HCT116 (cell line): ENCODE measurements at regions not wholly inside any gene's neighbourhood (a gene's known extent, or its start where the extent isn't known, plus 50 kb on each side); places are given as distances from the start of the nearest gene placed in this dataset.

Source experiments
- ATAC-seq: fragments of 200-7000 bp; cut with Tn5 transposase; 2 replicates; pipeline ENCODE4 v1.9.1; 2020; ENCODE audit warnings: mild to moderate bottlenecking, moderate library complexity
- BruUV-seq: library from RNA; stranded (reverse); fragments of 400-500 nt; replicated peaks from 2 replicates; lab custom pipeline; 2021; lab: Mats Ljungman, UMichigan
- CTCF ChIA-PET: fragments of 300-600 bp; sonication (Branson Sonifier 250); formaldehyde crosslinking; loops from one replicate; lab custom pipeline; 2021; ENCODE audit warnings: antibody characterized with exemption; lab: Charles Lee
- POLR2A ChIA-PET: fragments of 300-600, 350-600 bp; sonication (Branson Sonifier 250); formaldehyde crosslinking; loops from one replicate; lab custom pipeline; 2021; ENCODE audit warnings: antibody characterized with exemption; lab: Charles Lee
- RAD21 ChIA-PET, 2 experiments: fragments of 300-600 bp; sonication (Branson Sonifier 250); formaldehyde crosslinking; loops; one replicate each; lab custom pipeline; 2023; ENCODE audit warnings: low total read pairs in 2 of 2; ENCODE audit not compliant: uncharacterized antibody in 2 of 2, unreplicated experiment in 2 of 2, low non-redundant PET in 1 of 2; lab: Charles Lee
- DNase-seq: peaks from one replicate; pipeline ENCODE4 v3.0.0-alpha.2; 2010; ENCODE audit warnings: low read depth, low spot score
- H2AFZ ChIP-seq: fragments of 200-600 bp; shearing (Covaris generic), sonication (generic); 2 replicates; pipeline ENCODE4 v1.6.1; 2017; ENCODE audit warnings: low read depth, mixed run types, mixed read lengths, antibody characterized with exemption, low read length; ENCODE audit not compliant: poor library complexity, severe bottlenecking
- H3K27ac ChIP-seq: 2 replicates; pipeline ENCODE4 v1.5.1; 2012; ENCODE audit warnings: low read depth, low read length
- H3K27me3 ChIP-seq: fragments of 200-600 bp; sonication (generic); 2 replicates; pipeline ENCODE4 v1.6.1; 2016; ENCODE audit warnings: mixed run types, low read length, mixed read lengths; ENCODE audit not compliant: insufficient read depth
- H3K36me3 ChIP-seq, 2 experiments: fragments of 200-500 bp in 1 of 2; fragments of 200-600 bp in 1 of 2; sonication (Bioruptor generic) in 1 of 2; sonication (generic) in 1 of 2; 2 replicates each; pipeline versions ENCODE4 v1.5.1 to v1.6.1; 2014 to 2016; ENCODE audit warnings: low read length in 2 of 2, inconsistent platforms in 1 of 2, mixed read lengths in 1 of 2, mixed run types in 1 of 2; ENCODE audit not compliant: insufficient read depth in 2 of 2, control insufficient read depth in 1 of 2
- H3K4me1 ChIP-seq, 2 experiments: fragments of 200-600 bp in 1 of 2; sonication (generic) in 1 of 2; 2 replicates each; pipeline versions ENCODE4 v1.5.1 to v1.6.1; 2012 to 2017; ENCODE audit warnings: low read length in 2 of 2, inconsistent platforms in 1 of 2, mild to moderate bottlenecking in 1 of 2, mixed read lengths in 1 of 2, mixed run types in 1 of 2, moderate library complexity in 1 of 2; ENCODE audit not compliant: insufficient read depth in 2 of 2, control insufficient read depth in 1 of 2
- H3K4me2 ChIP-seq: fragments of 200-600 bp; sonication (generic); 2 replicates; pipeline ENCODE4 v1.6.1; 2017; ENCODE audit warnings: mixed run types, low read length, mixed read lengths
- H3K4me3 ChIP-seq, 2 experiments: fragments of 200-600 bp in 1 of 2; sonication (generic) in 1 of 2; replicated peaks in 1 of 2; 2 replicates each; pipeline ENCODE4 v1.5.1; 2011 to 2016; ENCODE audit warnings: low read length in 2 of 2, control low read depth in 1 of 2, low read depth in 1 of 2, mild to moderate bottlenecking in 1 of 2, mixed read lengths in 1 of 2, mixed run types in 1 of 2
- H3K79me2 ChIP-seq: fragments of 200-600 bp; sonication (generic); 2 replicates; pipeline ENCODE4 v1.6.1; 2017; ENCODE audit warnings: mild to moderate bottlenecking, mixed run types, low read length, moderate library complexity, mixed read lengths; ENCODE audit not compliant: insufficient read depth
- H3K9ac ChIP-seq: fragments of 200-600 bp; sonication (generic); 2 replicates; pipeline ENCODE4 v1.6.1; 2016; ENCODE audit warnings: low read length, mixed read lengths
- H3K9me2 ChIP-seq: fragments of 200-600 bp; sonication (generic), shearing (Covaris generic); 2 replicates; pipeline ENCODE4 v1.6.1; 2017; ENCODE audit warnings: mixed run types, mild to moderate bottlenecking, moderate library complexity; ENCODE audit not compliant: insufficient read depth
- H3K9me3 ChIP-seq, 2 experiments: fragments of 200-500 bp in 1 of 2; fragments of 200-600 bp in 1 of 2; sonication (Bioruptor generic) in 1 of 2; sonication (generic) in 1 of 2; 2 replicates each; pipeline ENCODE4 v1.6.1; 2014 to 2017; ENCODE audit warnings: low read length in 2 of 2, mixed read lengths in 2 of 2, inconsistent platforms in 1 of 2, low read depth in 1 of 2, mild to moderate bottlenecking in 1 of 2, mixed run types in 1 of 2, moderate library complexity in 1 of 2; ENCODE audit not compliant: control insufficient read depth in 1 of 2, insufficient read depth in 1 of 2
- H4K20me1 ChIP-seq: fragments of 200-600 bp; sonication (generic), shearing (Covaris generic); 2 replicates; pipeline ENCODE4 v1.6.1; 2017; ENCODE audit warnings: mixed run types, mild to moderate bottlenecking, moderate library complexity; ENCODE audit not compliant: insufficient read depth
- ATF3 ChIP-seq: IDR thresholded peaks from 2 replicates; pipeline ENCODE4 v1.6.1; 2012
- CBX3 ChIP-seq: IDR thresholded peaks from 2 replicates; pipeline ENCODE4 v1.6.1; 2012; ENCODE audit warnings: low read depth
- CTCF ChIP-seq, 3 experiments: fragments of 200-600 bp in 1 of 3; sonication (generic) in 1 of 3; IDR thresholded peaks in 2 of 3; conservative IDR thresholded peaks in 1 of 3; 2 replicates each; pipeline ENCODE4 v1.5.1; 2012 to 2017; ENCODE audit warnings: low read depth in 2 of 3, low read length in 2 of 3, antibody characterized with exemption in 1 of 3, borderline replicate concordance in 1 of 3, control low read depth in 1 of 3, mild to moderate bottlenecking in 1 of 3, mixed read lengths in 1 of 3, mixed run types in 1 of 3, moderate library complexity in 1 of 3; ENCODE audit not compliant: insufficient read depth in 1 of 3
- EGR1 ChIP-seq: IDR thresholded peaks from 2 replicates; pipeline ENCODE4 v1.6.1; 2012; ENCODE audit warnings: low read depth
- EZH2phosphoT487 ChIP-seq: fragments of 200-600 bp; IDR thresholded peaks from 2 replicates; pipeline ENCODE4 v1.6.1; 2018; ENCODE audit warnings: antibody characterized with exemption, borderline replicate concordance
- FOSL1 ChIP-seq: IDR thresholded peaks from 2 replicates; pipeline ENCODE4 v1.6.1; 2012; ENCODE audit warnings: low read depth
- JUND ChIP-seq: IDR thresholded peaks from 2 replicates; pipeline ENCODE4 v1.6.1; 2012
- RAD21 ChIP-seq: IDR thresholded peaks from 2 replicates; pipeline ENCODE4 v1.6.1; 2012; ENCODE audit warnings: low read depth, mild to moderate bottlenecking
- SP1 ChIP-seq: IDR thresholded peaks from 2 replicates; pipeline ENCODE4 v1.6.1; 2012; ENCODE audit warnings: low read depth
- TCF7L2 ChIP-seq: IDR thresholded peaks from 2 replicates; pipeline ENCODE4 v1.7.0; 2011; ENCODE audit warnings: borderline replicate concordance, inconsistent platforms; ENCODE audit not compliant: insufficient read depth, insufficient read length; ENCODE audit errors: extremely low read depth
- YY1 ChIP-seq: IDR thresholded peaks from 2 replicates; pipeline ENCODE4 v1.6.1; 2011; ENCODE audit warnings: low read length, low read depth, moderate library complexity, mild to moderate bottlenecking; ENCODE audit not compliant: insufficient replicate concordance; ENCODE audit errors: extremely low read depth
- ZBTB33 ChIP-seq: IDR thresholded peaks from 2 replicates; pipeline ENCODE4 v1.6.1; 2011; ENCODE audit warnings: mild to moderate bottlenecking, low read length, moderate library complexity; ENCODE audit not compliant: insufficient replicate concordance; ENCODE audit errors: extremely low read depth
- ZFX ChIP-seq: fragments of 450-650 bp; IDR thresholded peaks from 2 replicates; pipeline ENCODE4 v1.6.1; 2017
- intact Hi-C: fragments of 100-400 bp; cut with micrococcal nuclease; formaldehyde crosslinking; loops from 2 replicates; pipeline ENCODE4 v1.10.0; 2022

- no peak for DNase-seq
- TF ChIP-seq FOSL1 = no peak
- TF ChIP-seq EGR1 = no peak
- no peak for TF ChIP-seq CBX3
- no peak for TF ChIP-seq ATF3
- no peak for TF ChIP-seq ZFX
- no peak for TF ChIP-seq SP1
- no peak for TF ChIP-seq CTCF (IDR thresholded peaks at IDR 0.05 in 2 of 3, conservative IDR thresholded peaks at IDR 0.05 in 1 of 3; ENCODE audit: borderline replicate concordance in 1 of 3, insufficient read depth in 1 of 3, low read depth in 2 of 3, low read length in 2 of 3)
- Histone ChIP-seq H3K27me3 (peaks cover 14% of the 10 kb centered on the region; the same call in 1 of the 2 replicates), H3K9me3 (no peaks in the 10 kb centered on the region), H3K4me1 (no peaks in the 10 kb centered on the region), H3K79me2 (no peaks in the 10 kb centered on the region), H3K9me2 (no peaks in the 10 kb centered on the region), H4K20me1 (no peaks in the 10 kb centered on the region), H3K9ac (no peak overlapping the region), H3K36me3 (no peaks in the 10 kb centered on the region), H3K27ac (no peak overlapping the region), H2AFZ (no peak overlapping the region), H3K4me3 (no peak overlapping the region), H3K4me2 (no peak overlapping the region)
- ChIA-PET POLR2A (no interaction called here), CTCF (no interaction called here), RAD21 (no interaction called here)
- intact Hi-C loops = no loop called here
- no TSS peak for BruUV-seq
- ATAC-seq = no peak
Measured at GRCh38 chr2:165009466-165009865, 54.1 kb upstream of the SLC38A11 start.

GRCh38 chr2:165008730-165009315 is 53.5 kb upstream of the SLC38A11 start:
- no peaks in the 10 kb centered on the region for H3K4me1 ChIP-seq
- no peaks in the 10 kb centered on the region for H3K9me2 ChIP-seq
- no peak for DNase-seq
- no peaks in the 10 kb centered on the region for H4K20me1 ChIP-seq
- RAD21 ChIA-PET = no interaction called here
- H2AFZ ChIP-seq = no peak overlapping the region
- no peaks in the 10 kb centered on the region for H3K9me3 ChIP-seq
- ATAC-seq = no peak
- POLR2A ChIA-PET = no interaction called here
- no peak overlapping the region for H3K9ac ChIP-seq
- no peaks in the 10 kb centered on the region for H3K36me3 ChIP-seq
- H3K27ac ChIP-seq = no peak overlapping the region
- H3K4me2 ChIP-seq = no peak overlapping the region
- H3K79me2 ChIP-seq = no peaks in the 10 kb centered on the region
- H3K27me3 ChIP-seq = peaks cover 14% of the 10 kb centered on the region; the same call in 1 of the 2 replicates
- CTCF ChIA-PET = no interaction called here
- intact Hi-C loops = no loop called here
- BruUV-seq = no TSS peak
- no peak overlapping the region for H3K4me3 ChIP-seq
- TF ChIP-seq SP1 (no peak), EZH2phosphoT487 (no peak), ZBTB33 (no peak), TCF7L2 (no peak), CTCF (IDR thresholded peaks at IDR 0.05 in 2 of 3, conservative IDR thresholded peaks at IDR 0.05 in 1 of 3; ENCODE audit: borderline replicate concordance in 1 of 3, insufficient read depth in 1 of 3, low read depth in 2 of 3, low read length in 2 of 3) (no peak), JUND (no peak), YY1 (no peak), RAD21 (no peak)
